ENCODE measurements at regions not wholly inside any gene's neighbourhood (a gene's known extent, or its start where the extent isn't known, plus 50 kb on each side); places are given as distances from the start of the nearest gene placed in this dataset.
A peak's percentile ranks its signal among the peaks of the same experiment; 100 is the strongest.

GRCh38 chr6:27765028-27765590 is 147.1 kb downstream of the OR2B2 start:
- Mint-ChIP-seq H3K27ac (no peak overlapping the region), H3K9me3 (no peaks in the 10 kb centered on the region), H3K36me3 (peaks cover 0 to 2% (median 0%) of the 10 kb centered on the region in 3 donors), H3K4me3 (no peak overlapping the region), H3K4me1 (peaks cover 0 to 5% (median 4%) of the 10 kb centered on the region in 3 donors), H3K27me3 (peaks cover 12 to 17% of the 10 kb centered on the region in 2 donors)
- H3K4me3 ChIP-seq (ENCODE audit: low read length) = no peak overlapping the region
- no peak overlapping the region for H3K27ac ChIP-seq (ENCODE audit: low read depth, low read length)
- H3K9me3 ChIP-seq (ENCODE audit: low read length) = no peaks in the 10 kb centered on the region
- H3K4me1 ChIP-seq (ENCODE audit: insufficient read depth, low read length) = no peaks in the 10 kb centered on the region
- no peaks in the 10 kb centered on the region for H3K27me3 ChIP-seq (ENCODE audit: insufficient read depth, low read length, poor library complexity, severe bottlenecking)
- H3K36me3 ChIP-seq (ENCODE audit: insufficient read depth, low read length) = no peaks in the 10 kb centered on the region
- CTCF ChIA-PET = interaction anchor here (0.6 to 3.9 kb wide), 5 partner anchors 7 to 394 kb away, joined by 3 to 19 read pairs (median 4); no protein-coding TSS in a partner anchor
- DNase-seq = no peak
- POLR2A ChIA-PET = no interaction called here

- DNase-seq = no peak
Observed at GRCh38 chr6:27761391-27761790, 150.8 kb downstream of the OR2B2 start.

GRCh38 chr6:27760464-27760863 is 151.7 kb downstream of the OR2B2 start:
- Mint-ChIP-seq H3K9me3 (no peaks in the 10 kb centered on the region), H3K4me1 (peaks cover 12 to 25% (median 16%) of the 10 kb centered on the region in 3 donors), H3K36me3 (peaks cover 0 to 2% (median 0%) of the 10 kb centered on the region in 3 donors), H3K27me3 (peaks cover 7% of the 10 kb centered on the region in 2 donors), H3K27ac (no peak overlapping the region), H3K4me3 (no peak overlapping the region)
- Histone ChIP-seq H3K4me3 (ENCODE audit: low read length) (no peak overlapping the region), H3K27me3 (ENCODE audit: insufficient read depth, low read length, poor library complexity, severe bottlenecking) (no peaks in the 10 kb centered on the region), H3K27ac (ENCODE audit: low read depth, low read length) (no peak overlapping the region), H3K4me1 (ENCODE audit: insufficient read depth, low read length) (peaks cover 11% of the 10 kb centered on the region), H3K36me3 (ENCODE audit: insufficient read depth, low read length) (no peaks in the 10 kb centered on the region), H3K9me3 (ENCODE audit: low read length) (no peaks in the 10 kb centered on the region)
- DNase-seq = no peak
- ChIA-PET CTCF (interaction anchor here (1.7 to 9.3 kb wide), 2 partner anchors 8 to 12 kb away, joined by 3 to 53 read pairs; no protein-coding TSS in a partner anchor), POLR2A (interaction anchor here (0.6 kb wide), 1 partner anchor 74 kb away, joined by 7 read pairs; no protein-coding TSS in a partner anchor)

More at GRCh38 chr6:27761391-27761790, 150.8 kb downstream of the OR2B2 start:
- H3K9me3 Mint-ChIP-seq = no peaks in the 10 kb centered on the region
- Histone ChIP-seq H3K4me3 (ENCODE audit: low read length) (no peak overlapping the region), H3K9me3 (ENCODE audit: low read length) (no peaks in the 10 kb centered on the region), H3K27me3 (ENCODE audit: insufficient read depth, low read length, poor library complexity, severe bottlenecking) (no peaks in the 10 kb centered on the region), H3K36me3 (ENCODE audit: insufficient read depth, low read length) (no peaks in the 10 kb centered on the region), H3K27ac (ENCODE audit: low read depth, low read length) (no peak overlapping the region), H3K4me1 (ENCODE audit: insufficient read depth, low read length) (peaks cover 11% of the 10 kb centered on the region)
- CTCF ChIA-PET = interaction anchor here (1.3 to 3.9 kb wide), 3 partner anchors 9 to 35 kb away, joined by 3 to 19 read pairs (median 5); no protein-coding TSS in a partner anchor
- peak overlapping the region in 1 of 8 donors; percentile 1 for H3K27ac Mint-ChIP-seq
- peaks cover 7 to 9% of the 10 kb centered on the region in 2 donors for H3K27me3 Mint-ChIP-seq
- H3K4me1 Mint-ChIP-seq = peaks cover 12 to 24% (median 16%) of the 10 kb centered on the region in 3 donors
- peak overlapping the region in 2 of 7 donors; percentile 4 to 9 for H3K4me3 Mint-ChIP-seq
- POLR2A ChIA-PET = no interaction called here
- H3K36me3 Mint-ChIP-seq = peaks cover 0 to 2% (median 0%) of the 10 kb centered on the region in 3 donors

GRCh38 chr6:27759930-27760329 is 152.3 kb downstream of the OR2B2 start:
- Mint-ChIP-seq H3K4me1 (peaks cover 12 to 25% (median 16%) of the 10 kb centered on the region in 3 donors), H3K9me3 (no peaks in the 10 kb centered on the region), H3K27ac (no peak overlapping the region), H3K27me3 (peaks cover 3% of the 10 kb centered on the region in 2 donors), H3K4me3 (no peak overlapping the region), H3K36me3 (no peaks in the 10 kb centered on the region)
- Histone ChIP-seq H3K27me3 (ENCODE audit: insufficient read depth, low read length, poor library complexity, severe bottlenecking) (no peaks in the 10 kb centered on the region), H3K4me3 (ENCODE audit: low read length) (no peak overlapping the region), H3K9me3 (ENCODE audit: low read length) (no peaks in the 10 kb centered on the region), H3K4me1 (ENCODE audit: insufficient read depth, low read length) (peaks cover 11% of the 10 kb centered on the region), H3K36me3 (ENCODE audit: insufficient read depth, low read length) (no peaks in the 10 kb centered on the region), H3K27ac (ENCODE audit: low read depth, low read length) (no peak overlapping the region)
- CTCF ChIA-PET = interaction anchor here (1.2 to 9.3 kb wide), 3 partner anchors 8 to 37 kb away, joined by 3 to 53 read pairs (median 5); no protein-coding TSS in a partner anchor
- POLR2A ChIA-PET = interaction anchor here (0.6 kb wide), 1 partner anchor 73 kb away, joined by 7 read pairs; no protein-coding TSS in a partner anchor
- DNase-seq = no peak

DNA sequence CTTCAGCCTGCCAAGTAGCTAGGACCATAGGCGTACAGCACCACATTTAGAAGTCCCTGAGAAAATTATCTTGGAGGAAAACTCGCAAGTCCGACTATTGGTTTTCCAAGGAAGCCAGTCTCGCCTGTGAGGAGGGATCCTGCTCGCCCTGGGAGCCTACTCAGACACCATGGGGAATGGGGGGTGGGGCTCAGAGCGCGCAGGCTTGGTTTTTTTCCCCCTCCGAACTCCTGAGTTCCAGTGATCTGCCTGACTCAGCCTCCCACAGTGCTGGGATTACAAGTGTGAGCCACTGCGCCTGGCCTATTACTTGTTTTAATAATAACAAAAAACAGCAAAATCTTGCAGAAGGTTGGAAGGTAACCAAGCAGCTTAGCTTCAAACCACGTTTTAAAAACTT is 153.7 kb downstream of the OR2B2 start:
- Histone ChIP-seq H3K4me1 (ENCODE audit: insufficient read depth, low read length) (peaks cover 19% of the 10 kb centered on the region), H3K36me3 (ENCODE audit: insufficient read depth, low read length) (no peaks in the 10 kb centered on the region), H3K27ac (ENCODE audit: low read depth, low read length) (no peak overlapping the region), H3K4me3 (ENCODE audit: low read length) (no peak overlapping the region), H3K27me3 (ENCODE audit: insufficient read depth, low read length, poor library complexity, severe bottlenecking) (no peaks in the 10 kb centered on the region), H3K9me3 (ENCODE audit: low read length) (no peaks in the 10 kb centered on the region)
- Mint-ChIP-seq H3K4me3 (peak overlapping the region in 6 of 7 donors; percentile 12 to 87 (median 82)), H3K27ac (peak overlapping the region in 1 of 8 donors; percentile 44), H3K36me3 (no peaks in the 10 kb centered on the region), H3K4me1 (peaks cover 19 to 34% (median 26%) of the 10 kb centered on the region in 3 donors), H3K9me3 (peaks cover 0 to 1% (median 0%) of the 10 kb centered on the region in 5 donors), H3K27me3 (peaks cover 3 to 6% of the 10 kb centered on the region in 2 donors)
- ChIA-PET CTCF (interaction anchor here (1.0 to 9.3 kb wide), 3 partner anchors 14 to 137 kb away, joined by 3 to 53 read pairs (median 5); no protein-coding TSS in a partner anchor), POLR2A (interaction anchor here (0.6 kb wide), 1 partner anchor 301 kb away, joined by 9 read pairs; no protein-coding TSS in a partner anchor)
- DNase-seq = no peak

GRCh38 chr6:27757307-27757706 is 154.9 kb downstream of the OR2B2 start:
- Mint-ChIP-seq H3K4me1 (peaks cover 26 to 41% (median 32%) of the 10 kb centered on the region in 3 donors), H3K4me3 (peak overlapping the region; percentile 79 to 87 (median 82)), H3K27ac (peak overlapping the region in 6 of 8 donors; percentile 40 to 82 (median 66)), H3K27me3 (peaks cover 0 to 12% of the 10 kb centered on the region in 2 donors), H3K36me3 (peaks cover 0 to 7% (median 0%) of the 10 kb centered on the region in 3 donors), H3K9me3 (peaks cover 0 to 5% (median 2%) of the 10 kb centered on the region in 5 donors)
- DNase-seq = peak; percentile 29 to 65 (median 34)
- H3K36me3 ChIP-seq (ENCODE audit: insufficient read depth, low read length) = no peaks in the 10 kb centered on the region
- POLR2A ChIA-PET = interaction anchor here (0.5 to 0.6 kb wide), 2 partner anchors 123 to 1490 kb away, joined by 3 to 4 read pairs; no protein-coding TSS in a partner anchor
- H3K9me3 ChIP-seq (ENCODE audit: low read length) = no peaks in the 10 kb centered on the region
- H3K4me1 ChIP-seq (ENCODE audit: insufficient read depth, low read length) = peaks cover 19% of the 10 kb centered on the region
- peak overlapping the region; percentile 52 for H3K4me3 ChIP-seq (ENCODE audit: low read length)
- CTCF ChIA-PET = interaction anchor here (1.5 to 9.3 kb wide), 3 partner anchors 15 to 138 kb away, joined by 6 to 53 read pairs (median 6); no protein-coding TSS in a partner anchor
- H3K27ac ChIP-seq (ENCODE audit: low read depth, low read length) = no peak overlapping the region
- no peaks in the 10 kb centered on the region for H3K27me3 ChIP-seq (ENCODE audit: insufficient read depth, low read length, poor library complexity, severe bottlenecking)

DNA sequence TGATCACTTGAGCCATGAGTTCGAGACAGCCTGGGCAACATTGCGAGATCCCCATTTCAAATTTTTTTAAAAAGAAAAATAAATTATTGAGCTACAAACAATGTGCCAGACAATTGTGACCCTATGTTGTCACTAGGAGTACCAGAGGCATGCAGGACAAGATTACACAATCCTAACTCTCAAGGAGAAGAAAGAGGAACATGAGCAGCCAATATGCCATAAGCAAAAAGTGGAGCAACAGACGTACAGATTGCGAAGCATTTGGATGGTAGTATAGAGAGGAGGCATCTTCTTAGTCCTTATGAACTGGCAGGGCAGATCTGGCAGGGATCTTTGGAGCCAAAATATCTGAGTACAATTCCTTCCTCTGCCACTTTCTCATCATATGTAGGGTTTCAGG is 156.4 kb downstream of the OR2B2 start:
- peak overlapping the region in 1 of 7 donors; percentile 7 for H3K4me3 Mint-ChIP-seq
- H3K9me3 Mint-ChIP-seq = peaks cover 0 to 5% (median 2%) of the 10 kb centered on the region in 5 donors
- no peak overlapping the region for H3K27ac ChIP-seq (ENCODE audit: low read depth, low read length)
- peak overlapping the region in 2 of 8 donors; percentile 24 to 44 for H3K27ac Mint-ChIP-seq
- H3K36me3 Mint-ChIP-seq = peaks cover 0 to 8% (median 0%) of the 10 kb centered on the region in 3 donors
- H3K36me3 ChIP-seq (ENCODE audit: insufficient read depth, low read length) = no peaks in the 10 kb centered on the region
- peaks cover 25 to 38% (median 34%) of the 10 kb centered on the region in 3 donors for H3K4me1 Mint-ChIP-seq
- H3K27me3 Mint-ChIP-seq = peaks cover 0 to 10% of the 10 kb centered on the region in 2 donors
- DNase-seq = no peak
- no peaks in the 10 kb centered on the region for H3K9me3 ChIP-seq (ENCODE audit: low read length)
- POLR2A ChIA-PET = no interaction called here
- CTCF ChIA-PET = interaction anchor here (0.6 to 9.3 kb wide), 4 partner anchors 16 to 139 kb away, joined by 3 to 53 read pairs (median 5); no protein-coding TSS in a partner anchor
- H3K4me1 ChIP-seq (ENCODE audit: insufficient read depth, low read length) = peaks cover 19% of the 10 kb centered on the region
- no peaks in the 10 kb centered on the region for H3K27me3 ChIP-seq (ENCODE audit: insufficient read depth, low read length, poor library complexity, severe bottlenecking)
- H3K4me3 ChIP-seq (ENCODE audit: low read length) = no peak overlapping the region
